ENCODE measurements at regions not wholly inside any gene's neighbourhood (a gene's known extent, or its start where the extent isn't known, plus 50 kb on each side); places are given as distances from the start of the nearest gene placed in this dataset.

GRCh38 chr4:15254236-15254880 lies 173.5 kb upstream of the C1QTNF7 start:
- Mint-ChIP-seq H3K4me3 (no peak overlapping the region), H3K9me3 (no peaks in the 10 kb centered on the region), H3K4me1 (peaks cover 18% of the 10 kb centered on the region), H3K27me3 (ENCODE audit: insufficient read depth, low read depth, poor library complexity) (peaks cover 3% of the 10 kb centered on the region), H3K36me3 (ENCODE audit: low read depth) (no peaks in the 10 kb centered on the region), H3K27ac (no peak overlapping the region)
- H3K4me2 ChIP-seq, result no peak overlapping the region
- H4K20me1 ChIP-seq (replicated peaks; ENCODE audit: insufficient read depth), result no peaks in the 10 kb centered on the region
- H3K27ac ChIP-seq (ENCODE audit: low read depth), result no peak overlapping the region
- H3K27me3 ChIP-seq (ENCODE audit: insufficient read depth), result no peaks in the 10 kb centered on the region
- no peaks in the 10 kb centered on the region for H3K79me2 ChIP-seq (replicated peaks; ENCODE audit: insufficient read depth)
- peaks cover 4% of the 10 kb centered on the region for H3K9me2 ChIP-seq (ENCODE audit: insufficient read depth)
- H3K4me1 ChIP-seq (ENCODE audit: insufficient read depth), result peaks cover 12% of the 10 kb centered on the region
- ATAC-seq (no peak), DNase-seq (ENCODE audit: low spot score) (no peak)
- no peak overlapping the region for H3K4me3 ChIP-seq
- TF ChIP-seq POLR2AphosphoS5 (IDR thresholded peaks at IDR 0.05; ENCODE audit: low read depth) (no peak), CREB1 (CRISPR knock-in tag; IDR thresholded peaks at IDR 0.05; ENCODE audit: low read depth) (no peak), EZH2phosphoT487 (IDR thresholded peaks at IDR 0.05; ENCODE audit: unreplicated experiment) (no peak), STAT1 (IDR thresholded peaks at IDR 0.05; ENCODE audit: unreplicated experiment) (no peak), ZNF331 (CRISPR knock-in tag; IDR thresholded peaks at IDR 0.05; ENCODE audit: low read depth) (no peak), EZH2 (IDR thresholded peaks at IDR 0.05; ENCODE audit: low read depth, unreplicated experiment) (no peak), NANOG (IDR thresholded peaks at IDR 0.05; ENCODE audit: borderline replicate concordance) (no peak), JUNB (IDR thresholded peaks at IDR 0.05; ENCODE audit: unreplicated experiment) (no peak), ZNF114 (CRISPR knock-in tag; IDR thresholded peaks at IDR 0.05) (no peak)
- TF ChIP-seq, protein P1, sequence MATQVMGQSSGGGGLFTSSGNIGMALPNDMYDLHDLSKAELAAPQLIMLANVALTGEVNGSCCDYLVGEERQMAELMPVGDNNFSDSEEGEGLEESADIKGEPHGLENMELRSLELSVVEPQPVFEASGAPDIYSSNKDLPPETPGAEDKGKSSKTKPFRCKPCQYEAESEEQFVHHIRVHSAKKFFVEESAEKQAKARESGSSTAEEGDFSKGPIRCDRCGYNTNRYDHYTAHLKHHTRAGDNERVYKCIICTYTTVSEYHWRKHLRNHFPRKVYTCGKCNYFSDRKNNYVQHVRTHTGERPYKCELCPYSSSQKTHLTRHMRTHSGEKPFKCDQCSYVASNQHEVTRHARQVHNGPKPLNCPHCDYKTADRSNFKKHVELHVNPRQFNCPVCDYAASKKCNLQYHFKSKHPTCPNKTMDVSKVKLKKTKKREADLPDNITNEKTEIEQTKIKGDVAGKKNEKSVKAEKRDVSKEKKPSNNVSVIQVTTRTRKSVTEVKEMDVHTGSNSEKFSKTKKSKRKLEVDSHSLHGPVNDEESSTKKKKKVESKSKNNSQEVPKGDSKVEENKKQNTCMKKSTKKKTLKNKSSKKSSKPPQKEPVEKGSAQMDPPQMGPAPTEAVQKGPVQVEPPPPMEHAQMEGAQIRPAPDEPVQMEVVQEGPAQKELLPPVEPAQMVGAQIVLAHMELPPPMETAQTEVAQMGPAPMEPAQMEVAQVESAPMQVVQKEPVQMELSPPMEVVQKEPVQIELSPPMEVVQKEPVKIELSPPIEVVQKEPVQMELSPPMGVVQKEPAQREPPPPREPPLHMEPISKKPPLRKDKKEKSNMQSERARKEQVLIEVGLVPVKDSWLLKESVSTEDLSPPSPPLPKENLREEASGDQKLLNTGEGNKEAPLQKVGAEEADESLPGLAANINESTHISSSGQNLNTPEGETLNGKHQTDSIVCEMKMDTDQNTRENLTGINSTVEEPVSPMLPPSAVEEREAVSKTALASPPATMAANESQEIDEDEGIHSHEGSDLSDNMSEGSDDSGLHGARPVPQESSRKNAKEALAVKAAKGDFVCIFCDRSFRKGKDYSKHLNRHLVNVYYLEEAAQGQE (IDR thresholded peaks at IDR 0.05; ENCODE audit: unreplicated experiment), result no peak
- TF ChIP-seq, protein P2, sequence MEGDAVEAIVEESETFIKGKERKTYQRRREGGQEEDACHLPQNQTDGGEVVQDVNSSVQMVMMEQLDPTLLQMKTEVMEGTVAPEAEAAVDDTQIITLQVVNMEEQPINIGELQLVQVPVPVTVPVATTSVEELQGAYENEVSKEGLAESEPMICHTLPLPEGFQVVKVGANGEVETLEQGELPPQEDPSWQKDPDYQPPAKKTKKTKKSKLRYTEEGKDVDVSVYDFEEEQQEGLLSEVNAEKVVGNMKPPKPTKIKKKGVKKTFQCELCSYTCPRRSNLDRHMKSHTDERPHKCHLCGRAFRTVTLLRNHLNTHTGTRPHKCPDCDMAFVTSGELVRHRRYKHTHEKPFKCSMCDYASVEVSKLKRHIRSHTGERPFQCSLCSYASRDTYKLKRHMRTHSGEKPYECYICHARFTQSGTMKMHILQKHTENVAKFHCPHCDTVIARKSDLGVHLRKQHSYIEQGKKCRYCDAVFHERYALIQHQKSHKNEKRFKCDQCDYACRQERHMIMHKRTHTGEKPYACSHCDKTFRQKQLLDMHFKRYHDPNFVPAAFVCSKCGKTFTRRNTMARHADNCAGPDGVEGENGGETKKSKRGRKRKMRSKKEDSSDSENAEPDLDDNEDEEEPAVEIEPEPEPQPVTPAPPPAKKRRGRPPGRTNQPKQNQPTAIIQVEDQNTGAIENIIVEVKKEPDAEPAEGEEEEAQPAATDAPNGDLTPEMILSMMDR (conservative IDR thresholded peaks at IDR 0.05; ENCODE audit: low read depth in 2 of 2), result no peak
- TF ChIP-seq, protein P3, sequence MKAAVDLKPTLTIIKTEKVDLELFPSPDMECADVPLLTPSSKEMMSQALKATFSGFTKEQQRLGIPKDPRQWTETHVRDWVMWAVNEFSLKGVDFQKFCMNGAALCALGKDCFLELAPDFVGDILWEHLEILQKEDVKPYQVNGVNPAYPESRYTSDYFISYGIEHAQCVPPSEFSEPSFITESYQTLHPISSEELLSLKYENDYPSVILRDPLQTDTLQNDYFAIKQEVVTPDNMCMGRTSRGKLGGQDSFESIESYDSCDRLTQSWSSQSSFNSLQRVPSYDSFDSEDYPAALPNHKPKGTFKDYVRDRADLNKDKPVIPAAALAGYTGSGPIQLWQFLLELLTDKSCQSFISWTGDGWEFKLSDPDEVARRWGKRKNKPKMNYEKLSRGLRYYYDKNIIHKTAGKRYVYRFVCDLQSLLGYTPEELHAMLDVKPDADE (IDR thresholded peaks at IDR 0.05), result no peak
- TF ChIP-seq, protein P4, sequence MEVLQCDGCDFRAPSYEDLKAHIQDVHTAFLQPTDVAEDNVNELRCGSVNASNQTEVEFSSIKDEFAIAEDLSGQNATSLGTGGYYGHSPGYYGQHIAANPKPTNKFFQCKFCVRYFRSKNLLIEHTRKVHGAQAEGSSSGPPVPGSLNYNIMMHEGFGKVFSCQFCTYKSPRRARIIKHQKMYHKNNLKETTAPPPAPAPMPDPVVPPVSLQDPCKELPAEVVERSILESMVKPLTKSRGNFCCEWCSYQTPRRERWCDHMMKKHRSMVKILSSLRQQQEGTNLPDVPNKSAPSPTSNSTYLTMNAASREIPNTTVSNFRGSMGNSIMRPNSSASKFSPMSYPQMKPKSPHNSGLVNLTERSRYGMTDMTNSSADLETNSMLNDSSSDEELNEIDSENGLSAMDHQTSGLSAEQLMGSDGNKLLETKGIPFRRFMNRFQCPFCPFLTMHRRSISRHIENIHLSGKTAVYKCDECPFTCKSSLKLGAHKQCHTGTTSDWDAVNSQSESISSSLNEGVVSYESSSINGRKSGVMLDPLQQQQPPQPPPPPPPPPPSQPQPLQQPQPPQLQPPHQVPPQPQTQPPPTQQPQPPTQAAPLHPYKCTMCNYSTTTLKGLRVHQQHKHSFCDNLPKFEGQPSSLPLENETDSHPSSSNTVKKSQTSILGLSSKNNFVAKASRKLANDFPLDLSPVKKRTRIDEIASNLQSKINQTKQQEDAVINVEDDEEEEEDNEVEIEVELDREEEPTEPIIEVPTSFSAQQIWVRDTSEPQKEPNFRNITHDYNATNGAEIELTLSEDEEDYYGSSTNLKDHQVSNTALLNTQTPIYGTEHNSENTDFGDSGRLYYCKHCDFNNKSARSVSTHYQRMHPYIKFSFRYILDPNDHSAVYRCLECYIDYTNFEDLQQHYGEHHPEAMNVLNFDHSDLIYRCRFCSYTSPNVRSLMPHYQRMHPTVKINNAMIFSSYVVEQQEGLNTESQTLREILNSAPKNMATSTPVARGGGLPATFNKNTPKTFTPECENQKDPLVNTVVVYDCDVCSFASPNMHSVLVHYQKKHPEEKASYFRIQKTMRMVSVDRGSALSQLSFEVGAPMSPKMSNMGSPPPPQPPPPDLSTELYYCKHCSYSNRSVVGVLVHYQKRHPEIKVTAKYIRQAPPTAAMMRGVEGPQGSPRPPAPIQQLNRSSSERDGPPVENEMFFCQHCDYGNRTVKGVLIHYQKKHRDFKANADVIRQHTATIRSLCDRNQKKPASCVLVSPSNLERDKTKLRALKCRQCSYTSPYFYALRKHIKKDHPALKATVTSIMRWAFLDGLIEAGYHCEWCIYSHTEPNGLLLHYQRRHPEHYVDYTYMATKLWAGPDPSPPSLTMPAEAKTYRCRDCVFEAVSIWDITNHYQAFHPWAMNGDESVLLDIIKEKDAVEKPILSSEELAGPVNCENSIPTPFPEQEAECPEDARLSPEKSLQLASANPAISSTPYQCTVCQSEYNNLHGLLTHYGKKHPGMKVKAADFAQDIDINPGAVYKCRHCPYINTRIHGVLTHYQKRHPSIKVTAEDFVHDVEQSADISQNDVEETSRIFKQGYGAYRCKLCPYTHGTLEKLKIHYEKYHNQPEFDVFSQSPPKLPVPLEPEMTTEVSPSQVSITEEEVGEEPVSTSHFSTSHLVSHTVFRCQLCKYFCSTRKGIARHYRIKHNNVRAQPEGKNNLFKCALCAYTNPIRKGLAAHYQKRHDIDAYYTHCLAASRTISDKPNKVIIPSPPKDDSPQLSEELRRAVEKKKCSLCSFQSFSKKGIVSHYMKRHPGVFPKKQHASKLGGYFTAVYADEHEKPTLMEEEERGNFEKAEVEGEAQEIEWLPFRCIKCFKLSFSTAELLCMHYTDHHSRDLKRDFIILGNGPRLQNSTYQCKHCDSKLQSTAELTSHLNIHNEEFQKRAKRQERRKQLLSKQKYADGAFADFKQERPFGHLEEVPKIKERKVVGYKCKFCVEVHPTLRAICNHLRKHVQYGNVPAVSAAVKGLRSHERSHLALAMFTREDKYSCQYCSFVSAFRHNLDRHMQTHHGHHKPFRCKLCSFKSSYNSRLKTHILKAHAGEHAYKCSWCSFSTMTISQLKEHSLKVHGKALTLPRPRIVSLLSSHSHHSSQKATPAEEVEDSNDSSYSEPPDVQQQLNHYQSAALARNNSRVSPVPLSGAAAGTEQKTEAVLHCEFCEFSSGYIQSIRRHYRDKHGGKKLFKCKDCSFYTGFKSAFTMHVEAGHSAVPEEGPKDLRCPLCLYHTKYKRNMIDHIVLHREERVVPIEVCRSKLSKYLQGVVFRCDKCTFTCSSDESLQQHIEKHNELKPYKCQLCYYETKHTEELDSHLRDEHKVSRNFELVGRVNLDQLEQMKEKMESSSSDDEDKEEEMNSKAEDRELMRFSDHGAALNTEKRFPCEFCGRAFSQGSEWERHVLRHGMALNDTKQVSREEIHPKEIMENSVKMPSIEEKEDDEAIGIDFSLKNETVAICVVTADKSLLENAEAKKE (CRISPR knock-in tag; IDR thresholded peaks at IDR 0.05), result no peak
- no peak overlapping the region for H2AFZ ChIP-seq
- H3K36me3 ChIP-seq (ENCODE audit: insufficient read depth), result no peaks in the 10 kb centered on the region
- H3F3A ChIP-seq (replicated peaks; ENCODE audit: low read depth), result no peaks in the 10 kb centered on the region
